ENCODE measurements at regions not wholly inside any gene's neighbourhood (a gene's known extent, or its start where the extent isn't known, plus 50 kb on each side); places are given as distances from the start of the nearest gene placed in this dataset.

DNA sequence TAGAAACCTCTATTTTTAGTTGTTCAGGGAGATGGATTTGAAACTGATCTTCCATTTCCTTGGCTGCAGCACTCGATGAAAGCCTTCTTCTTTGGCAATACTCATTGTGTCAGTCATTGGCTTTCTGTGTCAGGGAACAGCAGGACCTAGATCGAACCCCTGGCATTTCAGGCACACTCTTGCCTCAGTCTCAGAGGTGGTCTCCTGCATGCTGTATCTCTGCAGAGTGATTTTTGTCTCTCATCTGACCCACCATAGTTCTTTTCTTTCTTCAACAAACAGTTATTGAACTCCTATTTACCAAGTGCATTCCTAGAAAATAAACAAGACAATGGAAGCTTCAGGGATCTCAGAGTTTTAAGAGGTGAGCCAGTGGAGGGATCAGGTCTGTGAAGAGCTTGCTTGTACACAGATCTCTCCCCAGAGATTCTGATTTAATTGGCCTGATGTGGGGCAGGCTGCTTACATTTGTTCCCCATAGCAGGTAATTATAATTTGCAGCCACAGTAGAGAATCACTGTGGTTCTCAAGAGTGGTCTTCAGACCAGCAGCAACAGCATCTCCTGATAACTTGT is 473.1 kb upstream of the TCF4 start (continued):
- TF ChIP-seq BACH1 (IDR thresholded peaks at IDR 0.05; ENCODE audit: low read length), result no peak
- no peak for TF ChIP-seq KDM4A (IDR thresholded peaks at IDR 0.05; ENCODE audit: low read depth, low read length, severe bottlenecking)
- TF ChIP-seq KDM1A (IDR thresholded peaks at IDR 0.05; ENCODE audit: borderline replicate concordance, low read length), result no peak
- TF ChIP-seq BRCA1 (IDR thresholded peaks at IDR 0.05; ENCODE audit: low read depth, low read length), result no peak
- no peak for TF ChIP-seq SIN3A (conservative IDR thresholded peaks at IDR 0.05 in 1 of 2, IDR thresholded peaks at IDR 0.05 in 1 of 2; ENCODE audit: low read depth in 1 of 2, low read length in 2 of 2)
- no peak for TF ChIP-seq SP1 (IDR thresholded peaks at IDR 0.05; ENCODE audit: low read depth, low read length)
- TF ChIP-seq HDAC2 (IDR thresholded peaks at IDR 0.05; ENCODE audit: borderline replicate concordance in 1 of 2, low read depth in 2 of 2, low read length in 2 of 2), result no peak; a peak in 1 of 4 replicates
- no peak for TF ChIP-seq ZNF274 (IDR thresholded peaks at IDR 0.05; ENCODE audit: borderline replicate concordance, extremely low read depth, low read length)

Data from H1 (cell line).